ENCODE measurements at regions not wholly inside any gene's neighbourhood (a gene's known extent, or its start where the extent isn't known, plus 50 kb on each side); places are given as distances from the start of the nearest gene placed in this dataset.
"Not testable (repeated sequence)": the region's sequence is repeated elsewhere in the genome, so short reads cannot be mapped to it uniquely, and the experiment has no call there.

DNA sequence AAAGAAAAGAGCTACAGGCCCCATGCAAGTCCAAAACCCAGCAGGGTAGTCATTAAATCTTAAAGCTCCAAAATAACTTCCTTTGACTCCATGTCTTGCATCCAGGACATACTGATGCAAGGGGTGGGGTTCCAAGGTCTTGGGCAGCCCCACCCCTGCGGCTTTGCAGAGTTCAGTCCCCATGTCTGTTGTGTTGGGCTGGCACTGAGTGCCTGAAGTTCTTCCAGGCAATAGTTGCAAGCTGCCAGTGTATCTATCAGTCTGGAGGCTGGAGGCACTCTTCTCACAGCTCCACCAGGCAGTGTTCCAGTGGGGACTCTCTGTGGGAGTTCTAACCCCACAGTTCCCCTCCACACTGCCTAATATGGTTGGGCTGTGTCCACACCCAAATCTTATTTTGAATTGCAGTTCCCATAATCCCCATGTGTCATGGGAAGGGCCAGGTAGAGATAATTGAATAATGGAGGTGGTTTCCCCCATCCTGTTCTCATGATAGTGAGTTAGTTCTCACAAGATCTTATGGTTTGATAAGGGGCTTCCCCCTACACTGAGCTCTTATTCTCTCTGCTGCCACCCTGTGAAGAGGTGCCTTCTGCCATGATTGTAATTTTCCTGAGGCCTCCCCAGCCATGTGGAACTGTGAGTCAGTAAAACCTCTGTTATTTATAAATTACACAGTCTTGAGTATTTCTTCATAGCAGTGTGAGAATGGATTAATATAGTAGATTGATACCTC, 237.5 kb upstream of the ADRA1B start:
- DNase-seq (ENCODE audit: extremely low read depth, low read depth, low spot score), result no peak

DNA sequence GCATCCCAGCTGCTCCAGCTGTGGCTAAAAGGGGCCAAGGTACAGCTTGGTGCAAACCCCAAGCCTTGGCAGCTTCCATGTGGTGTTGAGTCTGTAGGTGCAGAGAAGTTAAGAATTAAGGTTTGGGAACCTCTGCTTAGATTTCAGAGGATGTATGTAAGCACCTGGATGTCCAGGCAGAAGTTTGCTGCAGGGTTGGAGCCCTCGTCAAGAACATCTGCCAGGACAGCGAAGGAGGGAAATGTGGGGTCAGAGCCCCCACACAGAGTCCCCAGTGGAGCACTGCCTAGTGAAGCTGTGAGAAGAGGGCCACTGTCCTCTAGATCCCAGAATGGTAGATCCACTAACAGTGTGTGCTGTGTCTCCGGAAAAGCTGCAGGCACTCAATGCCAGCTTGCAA, 236.2 kb upstream of the ADRA1B start:
- no peak for DNase-seq (ENCODE audit: extremely low read depth, low read depth, low spot score)

DNA sequence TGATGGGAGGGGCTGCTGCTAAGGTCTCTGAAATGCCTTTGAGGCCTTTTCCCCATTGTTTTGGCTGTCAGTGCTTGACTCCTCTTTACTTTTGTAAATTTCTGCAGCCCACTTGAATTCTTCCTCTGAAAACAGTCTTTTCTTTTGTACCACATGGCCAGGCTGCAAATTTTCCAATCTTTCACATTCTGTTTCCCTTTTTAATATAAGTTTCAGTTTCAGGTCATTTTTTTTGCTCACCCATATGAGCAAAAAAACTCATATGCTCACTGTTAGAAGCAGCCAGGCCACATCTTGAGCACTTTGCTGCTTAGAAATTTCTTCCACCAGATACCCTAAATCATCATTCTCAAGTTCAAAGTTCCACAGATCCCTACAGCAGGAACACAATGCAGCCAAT, 234.6 kb upstream of the ADRA1B start:
- no peak for DNase-seq (ENCODE audit: extremely low read depth, low read depth, low spot score)

DNA sequence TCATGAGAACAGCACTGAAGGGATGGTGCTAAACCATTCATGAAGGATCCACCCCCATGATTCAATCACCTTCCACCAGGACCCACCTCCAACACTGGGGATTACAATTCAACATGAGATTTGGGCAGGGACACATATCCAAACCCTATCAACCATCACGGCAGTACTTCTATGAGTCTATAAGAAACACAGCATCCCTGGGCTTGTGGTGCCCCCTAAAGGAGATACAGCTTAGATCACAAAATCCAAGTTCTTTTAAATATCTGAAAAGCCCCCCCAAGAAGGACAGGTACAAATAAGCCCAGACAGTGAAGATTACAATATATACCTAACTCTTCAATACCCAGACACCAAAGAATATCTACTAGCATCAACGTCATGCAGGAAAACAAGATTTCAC, 233.7 kb upstream of the ADRA1B start:
- no peak for DNase-seq (ENCODE audit: extremely low read depth, low read depth, low spot score)

DNA sequence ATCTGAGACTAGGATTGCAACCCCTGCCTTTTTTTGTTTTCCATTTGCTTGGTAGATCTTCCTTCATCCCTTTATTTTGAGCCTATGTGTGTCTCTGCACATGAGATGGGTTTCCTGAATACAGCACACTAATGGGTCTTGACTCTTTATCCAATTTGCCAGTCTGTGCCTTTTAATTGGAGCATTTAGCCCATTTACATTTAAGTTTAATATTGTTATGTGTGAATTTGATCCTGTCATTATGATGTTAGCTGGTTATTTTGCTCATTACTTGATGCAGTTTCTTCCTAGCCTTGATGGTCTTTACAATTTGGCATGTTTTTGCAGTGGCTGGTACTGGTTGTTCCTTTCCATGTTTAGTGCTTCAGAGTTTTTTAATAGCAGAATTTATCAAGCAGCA, 228.4 kb upstream of the ADRA1B start:
- DNase-seq (ENCODE audit: extremely low read depth, low read depth, low spot score), result not testable (repeated sequence)

DNA sequence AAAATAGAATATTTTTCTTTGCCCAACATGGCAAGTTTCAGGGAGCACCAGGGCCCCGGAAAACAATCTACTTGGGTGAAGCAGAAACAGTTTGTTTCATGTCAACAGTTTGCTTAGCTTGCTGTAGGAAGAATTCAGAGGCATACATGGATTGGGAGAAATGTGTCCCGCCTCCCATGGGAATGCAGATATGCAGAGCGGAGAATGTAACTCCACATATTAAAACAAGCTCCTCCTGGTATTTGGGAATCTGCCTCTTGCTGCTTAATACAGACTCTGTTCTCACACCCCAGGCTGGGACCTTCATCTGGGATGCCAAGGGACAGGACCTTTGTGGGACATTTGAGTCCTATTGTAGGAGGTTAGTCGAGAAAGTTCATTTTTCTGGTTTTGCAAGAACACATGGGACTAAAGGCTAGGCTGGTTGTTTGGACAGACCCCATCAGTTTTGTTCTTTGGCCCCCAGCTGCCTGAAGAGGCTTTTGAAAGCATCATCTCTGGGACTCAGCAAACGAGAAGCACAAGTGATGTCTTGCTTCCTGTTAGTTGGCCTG, 220.5 kb upstream of the ADRA1B start:
- DNase-seq (ENCODE audit: extremely low read depth, low read depth, low spot score), result no peak

DNA sequence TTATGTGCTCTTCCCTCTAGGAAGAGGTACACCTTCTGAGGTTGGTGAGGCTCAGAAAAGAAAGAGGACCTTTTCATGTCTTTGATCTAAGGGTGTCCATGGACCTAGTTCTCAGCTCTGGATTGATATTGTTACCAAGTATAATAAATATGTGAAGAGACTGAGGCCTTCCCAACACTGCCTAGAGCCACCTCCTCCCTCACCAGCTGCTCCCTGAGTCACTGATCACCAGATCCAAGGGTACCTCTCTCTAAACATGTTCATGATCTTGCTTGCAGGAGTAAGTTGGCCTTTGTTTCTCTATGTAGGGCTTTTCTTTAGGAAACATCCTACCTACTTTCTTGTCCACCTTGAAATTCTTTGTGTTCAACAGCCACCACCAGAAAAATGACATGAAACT, 218.8 kb upstream of the ADRA1B start:
- no peak for DNase-seq (ENCODE audit: extremely low read depth, low read depth, low spot score)

DNA sequence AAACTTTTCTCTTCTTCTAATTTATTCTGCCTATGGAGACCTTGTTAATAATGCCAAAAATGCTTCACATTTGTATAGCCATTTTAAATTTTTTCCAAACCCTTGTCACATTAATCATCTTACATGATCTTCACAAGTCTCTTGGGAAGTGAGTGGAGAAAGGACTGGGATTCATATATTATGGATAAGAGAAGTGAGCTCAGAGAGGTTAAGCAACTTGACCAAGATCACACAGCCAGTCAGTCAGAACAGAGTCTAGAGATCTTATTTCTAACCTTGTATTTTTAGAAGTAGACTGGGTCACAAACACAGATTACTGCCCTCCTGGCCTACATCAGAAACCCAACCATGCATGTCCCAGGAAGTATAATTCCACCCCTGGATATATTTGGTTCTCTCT, 218.0 kb upstream of the ADRA1B start:
- DNase-seq (ENCODE audit: extremely low read depth, low read depth, low spot score), result no peak

DNA sequence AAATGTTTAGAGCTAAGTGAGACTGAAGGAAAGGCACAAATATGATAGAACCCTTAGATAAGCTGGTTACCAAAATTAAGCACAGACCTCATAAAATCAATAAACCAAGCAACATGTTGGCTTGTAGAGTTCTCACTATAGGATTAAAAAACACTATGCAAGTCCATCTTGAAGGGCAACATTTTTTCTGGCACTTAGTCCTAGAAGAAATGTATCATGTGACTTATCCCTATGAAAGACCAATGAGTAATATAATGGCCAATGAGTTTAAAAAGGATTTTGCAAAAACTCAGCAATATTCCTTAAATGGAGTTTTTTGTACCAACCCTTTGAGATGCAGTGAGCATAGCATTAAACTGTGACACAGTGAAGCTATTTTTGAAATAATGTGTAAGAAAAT, 216.3 kb upstream of the ADRA1B start:
- no peak for DNase-seq (ENCODE audit: extremely low read depth, low read depth, low spot score)

DNA sequence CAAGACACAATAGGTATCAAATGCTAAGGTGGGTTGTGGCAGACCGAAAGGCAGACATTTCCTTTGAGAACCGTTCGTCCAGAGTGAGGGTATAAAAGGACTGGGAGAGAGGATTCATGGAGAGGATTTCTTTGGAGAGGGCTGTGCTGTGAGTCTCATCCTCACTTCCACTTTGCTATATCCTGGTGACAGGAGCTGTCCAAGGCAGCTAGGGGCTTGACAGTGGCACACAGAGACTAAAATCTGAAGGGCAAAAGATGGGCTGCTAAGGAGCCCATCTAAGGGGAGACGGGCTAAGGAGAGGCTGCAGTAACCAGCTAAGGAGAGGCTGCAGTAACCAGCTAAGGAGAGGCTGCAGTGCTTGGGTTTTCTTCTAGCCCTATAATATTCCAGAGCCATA, 214.0 kb upstream of the ADRA1B start:
- no peak for DNase-seq (ENCODE audit: extremely low read depth, low read depth, low spot score)

DNA sequence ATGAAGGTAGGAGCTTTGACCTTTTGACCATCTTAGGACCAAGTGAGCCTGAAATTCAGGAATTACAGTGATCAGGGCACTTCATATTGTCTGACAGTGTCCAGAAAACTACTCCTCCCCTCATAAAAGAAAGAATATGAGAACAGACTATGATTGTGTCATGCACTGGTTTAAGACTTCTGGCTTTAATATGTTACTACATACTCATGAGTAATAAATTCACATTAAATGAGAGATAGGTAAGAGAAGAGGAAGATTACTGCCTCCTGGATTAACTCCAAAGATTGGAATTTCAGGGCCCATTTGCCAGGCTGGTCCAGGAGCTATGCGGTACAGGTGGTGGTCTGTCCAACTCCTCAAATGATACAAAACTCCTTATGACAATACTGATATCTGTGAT, 213.5 kb upstream of the ADRA1B start:
- no peak for DNase-seq (ENCODE audit: extremely low read depth, low read depth, low spot score)

DNA sequence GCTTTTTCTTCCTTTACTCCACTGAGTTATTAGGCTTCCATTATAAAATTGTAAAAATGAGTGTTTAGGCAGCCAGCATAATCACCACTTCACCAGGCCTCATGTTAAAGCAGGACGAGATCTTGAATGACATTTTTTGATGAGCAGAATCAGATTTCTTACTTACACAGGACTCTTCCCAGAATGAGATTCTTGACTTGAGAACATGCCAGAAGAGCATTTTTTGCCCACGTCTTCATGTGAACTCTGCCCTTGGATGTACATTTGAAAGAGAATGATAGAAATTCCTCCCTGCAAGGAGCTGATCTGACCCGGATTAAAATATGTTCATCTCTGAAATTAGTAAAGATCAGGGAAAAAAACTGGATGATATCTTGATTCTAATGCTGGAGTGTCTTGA, 212.1 kb upstream of the ADRA1B start:
- DNase-seq (ENCODE audit: extremely low read depth, low read depth, low spot score), result no peak

DNA sequence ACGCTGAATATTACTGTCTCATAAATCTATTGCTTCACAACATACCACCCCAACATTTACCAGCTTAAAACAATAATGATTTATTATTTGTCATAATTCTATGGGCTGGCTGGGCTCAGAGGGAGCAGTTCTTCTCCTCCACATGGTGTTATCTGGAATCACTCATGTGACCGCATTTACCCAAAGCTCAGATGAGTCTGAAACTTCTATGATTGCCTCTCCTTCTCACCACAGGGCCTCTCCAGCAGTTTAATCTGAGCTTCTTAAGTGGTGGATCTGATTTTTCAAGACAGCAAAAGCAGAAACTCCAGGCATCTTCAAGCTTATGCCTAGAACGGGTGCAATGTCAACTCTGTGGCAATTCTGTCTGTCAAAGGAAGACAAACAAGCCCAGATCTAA, 210.3 kb upstream of the ADRA1B start:
- no peak for DNase-seq (ENCODE audit: extremely low read depth, low read depth, low spot score)

DNA sequence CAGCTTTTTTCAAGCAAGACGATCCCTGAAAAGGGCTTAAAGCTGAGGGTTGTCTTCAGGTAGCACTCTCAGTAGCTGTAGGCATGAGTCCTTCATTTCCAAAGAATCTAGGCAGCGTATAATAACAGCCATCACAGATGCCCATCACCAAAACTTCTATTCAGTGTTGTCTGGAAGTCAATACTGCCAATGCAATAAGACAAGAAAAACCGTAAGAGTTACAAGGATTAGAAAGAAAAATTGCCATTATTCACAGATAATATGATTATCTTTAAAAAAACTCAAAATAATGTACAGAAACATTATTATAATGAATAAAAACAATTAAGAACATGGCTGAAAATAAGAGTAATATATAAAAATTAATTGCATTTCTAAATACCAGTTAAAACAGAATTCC, 208.2 kb upstream of the ADRA1B start:
- DNase-seq (ENCODE audit: extremely low read depth, low read depth, low spot score), result no peak

DNA sequence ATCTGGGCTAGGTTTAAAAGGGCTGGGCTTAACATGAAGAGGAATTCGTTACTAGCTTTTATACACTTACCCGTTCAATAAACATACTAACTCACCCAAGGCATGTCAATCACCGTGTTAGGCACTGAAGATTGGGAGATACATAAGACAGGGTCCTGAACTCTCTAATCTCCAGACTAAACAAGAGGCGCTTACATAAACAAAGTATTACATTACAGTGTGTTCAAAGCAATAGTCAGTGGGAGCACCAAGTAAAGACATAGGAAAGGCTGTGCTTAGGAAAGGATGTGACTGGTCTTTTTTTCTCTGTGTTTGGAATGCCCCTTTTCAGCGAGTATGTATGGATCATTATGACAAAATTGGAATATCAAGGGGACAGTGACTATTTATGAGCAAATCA, 203.6 kb upstream of the ADRA1B start:
- no peak for DNase-seq (ENCODE audit: extremely low read depth, low read depth, low spot score)

DNA sequence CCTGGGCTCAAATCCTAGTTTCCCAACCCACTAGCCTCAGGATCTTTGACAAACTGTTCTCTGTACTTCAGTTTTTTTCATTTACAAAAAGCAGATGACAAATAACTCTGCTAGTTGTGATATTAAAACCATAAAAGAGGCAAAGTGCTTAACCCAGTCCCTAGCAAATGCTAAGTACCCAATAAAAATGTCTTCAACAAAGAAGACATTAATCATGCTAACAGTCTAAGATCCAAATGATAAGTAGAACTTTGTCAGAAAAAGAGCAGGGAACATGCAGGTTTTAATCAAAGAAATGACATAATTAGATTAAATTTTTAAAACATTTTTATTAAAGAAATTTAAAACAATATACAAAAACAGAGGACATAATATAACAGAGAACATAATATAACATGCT, 203.0 kb upstream of the ADRA1B start:
- DNase-seq (ENCODE audit: extremely low read depth, low read depth, low spot score), result no peak

DNA sequence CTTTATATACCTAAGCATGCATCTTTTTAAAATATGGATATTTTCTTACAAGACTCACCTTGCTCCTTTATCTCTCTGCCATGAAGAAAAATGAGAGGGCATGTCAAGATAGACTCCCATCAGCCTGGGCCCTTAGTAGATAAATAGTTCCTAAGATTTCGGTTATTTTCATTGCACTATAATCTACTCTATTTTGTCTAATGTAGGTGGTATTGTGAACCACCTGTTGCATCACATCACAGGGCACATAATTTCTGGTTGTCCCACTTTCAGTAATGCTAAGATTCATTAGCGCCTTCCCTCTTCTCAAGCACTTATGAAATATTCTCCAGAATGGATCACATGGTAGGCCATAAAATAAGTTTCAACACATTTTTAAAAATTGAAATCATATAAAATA, 202.5 kb upstream of the ADRA1B start:
- DNase-seq (ENCODE audit: extremely low read depth, low read depth, low spot score), result no peak

DNA sequence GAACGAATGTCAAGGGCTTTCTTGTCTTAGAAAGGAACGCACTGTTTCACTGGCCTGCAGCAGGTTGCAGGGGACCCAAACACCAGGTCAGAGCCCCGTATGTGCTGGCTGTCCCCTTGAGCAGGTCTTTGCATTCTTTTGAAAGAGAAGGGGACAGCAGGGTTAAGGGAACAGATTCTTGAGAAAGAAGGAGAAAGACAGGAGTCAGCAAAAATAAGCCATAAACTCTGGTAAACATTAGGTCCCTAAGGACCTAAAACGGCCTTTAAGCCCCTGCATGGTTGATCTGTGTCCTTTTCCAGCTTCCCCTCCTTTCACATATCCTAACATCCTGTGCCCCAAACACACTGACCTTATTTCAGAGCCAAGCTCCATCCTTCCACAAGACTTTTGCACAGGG, 190.8 kb upstream of the ADRA1B start:
- no peak for DNase-seq (ENCODE audit: extremely low read depth, low read depth, low spot score)

DNA sequence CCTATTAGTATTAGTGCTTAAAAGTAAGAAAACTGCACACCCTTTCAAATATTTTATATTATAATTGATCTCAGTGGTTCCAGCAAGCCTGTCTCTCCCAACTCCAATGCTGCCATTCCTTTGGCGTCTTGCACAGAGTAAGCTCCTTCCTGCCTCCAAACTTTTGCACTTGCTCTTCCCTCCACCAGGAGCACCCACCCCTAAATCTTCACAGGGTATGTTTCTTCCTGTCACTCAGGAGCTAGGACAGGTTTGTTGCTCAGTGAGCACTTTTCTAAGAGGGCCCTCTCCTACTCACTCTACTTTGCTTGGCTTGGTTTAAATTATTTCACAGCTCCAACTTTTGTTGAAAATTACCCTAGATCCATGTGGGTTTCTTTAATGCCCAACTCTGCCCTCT, 189.1 kb upstream of the ADRA1B start:
- DNase-seq (ENCODE audit: extremely low read depth, low read depth, low spot score), result no peak

DNA sequence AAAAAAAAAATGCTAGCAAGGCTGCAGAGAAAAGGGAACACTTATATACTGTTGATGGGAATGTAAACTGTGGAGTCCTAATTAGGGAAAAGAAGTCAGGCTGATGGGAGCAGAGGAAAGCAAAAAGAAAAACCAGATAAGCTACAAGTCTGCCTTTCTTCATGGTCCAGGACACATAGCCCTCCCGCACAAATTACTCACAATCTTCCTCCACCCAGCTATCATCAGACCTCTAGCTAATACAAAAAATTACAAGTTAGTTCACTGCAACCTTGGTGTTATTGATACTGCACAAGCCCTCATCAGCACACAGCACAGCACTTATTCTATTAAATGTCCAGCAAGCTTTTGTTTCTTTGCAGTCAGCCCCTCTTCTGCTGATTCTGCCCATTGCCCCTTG, 186.0 kb upstream of the ADRA1B start:
- no peak for DNase-seq (ENCODE audit: extremely low read depth, low read depth, low spot score)

DNA sequence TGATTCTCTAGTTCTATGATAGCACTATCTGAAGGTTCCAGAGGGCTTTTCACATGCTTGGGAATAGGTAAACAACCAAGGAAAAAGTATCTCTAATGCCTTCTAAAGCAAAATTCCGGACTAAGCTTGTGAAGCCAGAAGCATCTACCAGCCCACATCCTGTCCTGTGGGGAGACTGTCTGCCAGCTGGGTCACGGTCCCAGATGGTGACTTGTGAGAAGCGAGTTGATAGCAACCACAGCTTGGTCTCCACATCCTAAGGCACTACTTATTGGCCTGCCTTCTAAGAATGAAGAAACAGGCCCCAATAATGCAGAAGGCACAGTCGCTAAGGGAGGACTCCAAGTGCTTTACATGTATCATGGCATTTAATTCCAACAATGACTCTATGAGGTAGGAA, 184.1 kb upstream of the ADRA1B start:
- no peak for DNase-seq (ENCODE audit: extremely low read depth, low read depth, low spot score)

DNA sequence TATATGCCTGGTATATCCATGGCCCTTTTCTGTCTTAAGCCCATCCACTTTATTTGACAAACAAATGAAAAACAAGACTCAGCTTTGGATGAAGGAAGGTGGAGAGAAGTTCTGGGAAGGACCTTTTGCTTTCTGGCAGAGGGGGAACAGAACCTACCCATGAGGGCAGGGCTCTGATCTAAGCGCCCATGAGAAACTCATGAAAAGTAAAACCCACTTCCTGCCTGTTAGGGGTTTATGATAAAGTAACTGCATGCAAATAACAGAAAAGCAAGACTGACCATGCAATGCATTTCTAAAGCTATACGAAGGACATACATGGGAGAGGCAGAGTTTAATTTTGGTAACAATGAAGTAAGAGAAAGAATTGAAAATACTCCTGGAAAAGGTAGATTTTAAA, 181.9 kb upstream of the ADRA1B start:
- no peak for DNase-seq (ENCODE audit: extremely low read depth, low read depth, low spot score)

DNA sequence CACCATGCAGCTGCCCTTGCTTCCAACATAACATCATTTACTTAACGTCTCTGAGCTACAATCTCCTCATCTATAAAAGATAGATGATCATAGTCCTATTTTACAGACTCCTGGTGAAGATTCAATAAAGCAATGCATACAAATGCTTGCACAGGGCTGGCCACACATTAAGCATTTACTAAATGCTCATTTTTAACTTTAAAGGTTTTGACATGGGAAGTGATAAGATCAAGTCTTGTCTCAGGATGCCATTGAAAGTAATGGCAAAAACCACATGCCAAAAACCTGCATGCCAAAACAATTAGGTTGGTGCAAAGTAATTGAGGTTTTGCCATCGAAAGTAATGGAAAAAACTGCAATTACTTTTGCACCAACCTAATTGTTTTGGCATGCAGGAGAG, 181.2 kb upstream of the ADRA1B start:
- no peak for DNase-seq (ENCODE audit: extremely low read depth, low read depth, low spot score)

All from glomerular endothelial cell (primary cell).